Islet precursor cell (in vitro differentiated cells): ENCODE measurements at regions not wholly inside any gene's neighbourhood (a gene's known extent, or its start where the extent isn't known, plus 50 kb on each side); places are given as distances from the start of the nearest gene placed in this dataset.

Experiments used
- DNase-seq: peaks from one replicate; pipeline ENCODE4 v3.0.0-alpha.2; 2018

DNA sequence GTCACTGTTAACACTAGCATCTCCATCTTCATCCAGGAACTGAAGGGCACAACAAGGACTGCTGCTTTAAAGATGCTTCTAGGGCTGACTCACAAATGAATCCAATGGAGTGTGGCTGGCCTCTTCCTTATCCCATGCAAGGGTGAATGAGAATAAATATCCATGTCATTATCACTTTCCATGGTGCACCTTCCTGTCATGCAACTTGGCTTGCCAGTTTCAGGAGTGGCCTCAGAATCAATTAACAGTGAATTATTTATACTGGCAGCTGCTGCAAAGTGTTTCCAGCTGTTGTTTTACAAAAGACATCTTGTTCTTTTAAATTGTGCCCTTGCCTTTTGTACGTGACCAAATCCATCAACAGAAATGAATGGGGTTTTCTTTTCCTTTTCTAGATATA lies 499.3 kb upstream of the TMEM132C start:
- no peak for DNase-seq

DNA sequence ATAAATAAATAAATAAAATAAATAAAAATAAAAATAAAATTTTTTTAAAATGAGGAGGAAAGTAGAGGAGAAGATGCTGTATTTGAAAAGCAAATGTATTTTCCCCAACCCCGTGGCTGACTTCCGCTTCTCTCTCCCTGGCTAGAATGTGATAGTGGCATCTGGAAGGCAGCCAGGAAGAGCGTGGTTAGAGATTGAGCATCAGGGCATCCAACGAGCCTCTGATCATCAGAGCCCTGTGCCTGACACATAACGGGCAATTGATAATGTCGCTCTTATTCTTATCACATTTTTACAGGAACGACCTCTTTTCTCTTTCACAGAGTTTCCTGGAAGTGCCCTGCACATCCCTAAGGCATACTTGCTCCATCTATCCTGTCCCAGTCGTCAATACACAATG lies 496.9 kb upstream of the TMEM132C start:
- no peak for DNase-seq

DNA sequence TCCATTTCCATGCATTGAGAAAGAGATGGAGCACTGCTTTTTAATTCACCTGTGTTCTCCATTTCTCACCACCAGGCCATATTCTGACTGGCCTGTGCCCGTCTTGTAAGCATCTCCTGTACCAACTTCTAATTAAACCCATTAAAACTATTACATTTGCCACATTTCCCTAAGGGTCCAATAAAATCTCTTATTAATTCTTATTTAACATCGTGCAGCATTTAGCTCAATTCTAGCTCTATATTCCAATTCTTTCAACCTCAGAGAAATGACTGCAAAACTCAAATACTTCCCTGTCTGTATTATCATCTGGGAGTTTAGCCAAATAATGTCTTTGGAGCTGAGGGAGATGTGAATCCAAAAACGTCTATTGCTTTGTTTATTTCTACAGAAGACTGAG lies 495.4 kb upstream of the TMEM132C start:
- DNase-seq: no peak

DNA sequence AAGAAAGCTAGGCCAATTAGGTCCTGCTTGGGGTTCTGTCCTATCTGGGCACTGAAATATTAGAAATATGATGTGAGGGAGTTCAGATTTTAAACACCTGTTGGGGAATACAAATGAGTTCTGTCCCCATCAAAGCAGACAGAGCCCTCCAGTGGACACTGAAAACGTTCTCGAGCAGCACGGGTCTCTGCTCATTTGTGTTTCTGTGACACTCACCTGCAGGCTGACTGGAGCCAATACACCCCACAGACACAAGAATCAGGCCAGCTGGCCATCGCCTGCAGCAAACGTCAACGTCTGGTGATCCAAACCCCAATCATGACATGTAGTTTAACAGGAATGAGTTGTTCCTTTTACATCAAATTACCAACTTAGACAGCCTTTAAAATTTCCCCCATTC lies 493.4 kb upstream of the TMEM132C start:
- DNase-seq: peak; percentile 82

- DNase-seq: no peak
These were observed 492.1 kb upstream of the TMEM132C start for GRCh38 chr12:127774828-127775227.

DNA sequence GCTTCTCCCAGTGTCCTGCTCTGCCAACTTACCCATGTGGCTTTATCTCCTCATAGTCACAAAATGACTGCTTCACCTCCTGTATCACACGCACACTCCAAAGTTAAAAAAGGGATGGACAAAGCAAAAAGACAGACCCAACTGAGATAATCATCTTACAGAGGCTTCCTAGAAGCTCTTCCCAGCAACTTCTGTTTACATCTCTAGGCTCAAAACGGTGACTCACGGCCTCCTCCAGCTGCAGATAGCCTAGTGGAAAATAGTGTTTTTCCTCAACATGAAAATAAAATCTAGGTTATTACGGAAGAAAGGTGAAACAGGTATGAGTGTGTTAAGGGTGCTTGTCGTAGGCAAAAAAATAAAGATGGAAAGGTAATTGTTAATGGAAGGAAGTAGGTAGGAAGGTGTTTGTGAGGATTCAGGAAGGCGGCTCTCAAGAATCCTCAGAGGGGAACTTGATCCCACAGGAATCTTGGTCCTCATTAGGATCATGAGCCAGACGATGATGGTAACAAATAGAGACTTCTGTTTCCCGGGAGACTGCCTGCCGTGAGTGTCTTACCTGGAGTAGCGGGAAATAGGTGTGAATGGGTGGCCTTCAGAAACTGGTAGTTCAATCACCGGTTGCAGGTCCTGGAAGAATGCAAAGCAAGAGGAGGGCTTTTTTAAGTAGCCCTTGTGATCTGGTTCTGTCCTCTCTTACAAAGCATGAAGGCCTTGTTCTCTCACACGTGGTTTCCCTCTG lies 487.5 kb upstream of the TMEM132C start:
- DNase-seq: peak; percentile 67

GRCh38 chr12:127780881-127781280 lies 486.1 kb upstream of the TMEM132C start:
- DNase-seq: no peak

DNA sequence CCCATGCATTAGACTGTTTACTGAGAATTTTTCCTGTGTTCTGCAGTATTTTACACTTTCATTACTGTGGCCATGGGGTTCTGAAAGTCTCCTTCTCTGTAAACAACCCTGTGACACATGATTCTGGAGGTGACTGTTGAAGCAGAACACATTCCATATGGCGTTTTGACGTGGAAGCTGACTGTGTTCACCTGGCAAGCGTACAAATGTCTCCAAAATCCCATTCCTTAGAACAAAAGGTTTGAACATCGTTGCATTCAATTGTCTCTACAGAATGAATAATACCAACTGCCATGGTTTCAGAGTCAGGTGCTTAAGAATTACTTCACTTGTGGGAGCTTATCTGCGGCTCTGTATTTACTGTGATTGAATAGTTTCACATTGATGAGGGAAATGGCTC lies 485.6 kb upstream of the TMEM132C start:
- DNase-seq: no peak

DNA sequence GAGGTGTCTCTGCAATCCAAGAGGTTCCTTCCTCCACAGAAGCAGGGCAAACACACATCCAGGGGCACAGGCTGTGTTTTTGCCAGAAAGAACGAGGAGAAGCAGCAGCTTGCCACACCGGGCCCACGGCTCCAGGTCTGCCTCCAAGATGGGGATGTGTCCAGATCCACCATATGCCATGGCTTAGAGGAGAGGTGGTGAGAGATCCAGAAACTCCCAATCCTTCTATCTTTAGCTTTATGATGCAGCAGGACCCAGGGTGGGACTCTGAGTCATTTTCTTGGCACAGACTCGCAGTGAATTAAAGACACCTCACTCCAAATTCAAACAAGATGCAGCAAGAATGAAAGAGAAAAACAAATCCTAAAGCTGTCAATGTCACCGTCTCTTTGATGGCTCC lies 481.4 kb upstream of the TMEM132C start:
- no peak for DNase-seq

DNA sequence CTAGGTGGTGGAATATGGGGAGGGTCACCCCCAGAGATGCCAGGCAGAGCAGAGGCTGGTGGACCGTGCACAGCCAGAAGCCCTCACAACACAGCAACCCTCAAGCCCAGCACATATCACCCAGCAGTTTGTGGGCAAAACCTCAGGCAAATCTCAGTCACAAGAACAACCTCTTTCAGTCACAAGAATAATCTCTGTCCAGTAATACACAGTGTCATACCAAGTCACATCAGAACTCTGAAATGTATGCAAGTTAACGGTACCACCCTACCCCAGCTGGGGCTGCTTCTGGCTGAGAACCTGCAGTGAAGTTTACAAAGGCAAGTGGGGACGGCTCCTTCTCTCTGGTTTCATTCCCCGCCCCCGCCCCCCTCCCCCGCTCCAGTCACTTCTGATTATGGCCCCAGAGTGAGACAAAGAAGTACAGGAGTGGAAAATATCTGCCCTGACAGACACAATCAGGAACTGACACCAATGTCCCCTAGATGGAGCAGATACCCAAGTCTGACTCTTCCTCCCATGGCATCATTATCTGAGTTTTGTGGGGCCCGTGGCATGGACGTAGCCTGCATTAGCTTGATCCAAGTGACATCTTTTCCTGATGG lies 480.9 kb upstream of the TMEM132C start:
- no peak for DNase-seq

- no peak for DNase-seq
These were observed 479.4 kb upstream of the TMEM132C start for GRCh38 chr12:127787544-127787943.

DNA sequence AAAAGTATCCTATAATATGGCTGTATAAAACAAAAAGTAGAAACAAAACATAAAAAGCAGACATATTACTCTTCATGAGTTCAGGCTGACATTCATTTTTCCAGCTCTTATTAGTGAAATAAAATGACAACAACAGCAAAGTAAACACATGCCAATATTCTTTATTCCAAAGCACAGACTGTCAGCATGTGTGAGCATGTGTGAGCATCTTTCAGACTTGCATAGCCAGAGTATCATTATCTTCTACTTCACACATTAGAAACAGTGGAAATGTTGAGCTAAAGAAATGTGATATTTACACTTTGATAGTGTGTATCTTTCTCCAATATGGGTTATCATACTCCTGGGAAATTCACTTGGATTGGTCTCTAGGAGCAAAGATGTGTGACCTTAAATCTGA lies 476.6 kb upstream of the TMEM132C start:
- no peak for DNase-seq

GRCh38 chr12:127791217-127791616 lies 475.8 kb upstream of the TMEM132C start:
- no peak for DNase-seq

GRCh38 chr12:127797918-127798317 lies 469.1 kb upstream of the TMEM132C start:
- DNase-seq: no peak

GRCh38 chr12:127802271-127802670 lies 464.7 kb upstream of the TMEM132C start:
- no peak for DNase-seq

- no peak for DNase-seq
These were observed 463.4 kb upstream of the TMEM132C start for GRCh38 chr12:127803545-127803944.

DNA sequence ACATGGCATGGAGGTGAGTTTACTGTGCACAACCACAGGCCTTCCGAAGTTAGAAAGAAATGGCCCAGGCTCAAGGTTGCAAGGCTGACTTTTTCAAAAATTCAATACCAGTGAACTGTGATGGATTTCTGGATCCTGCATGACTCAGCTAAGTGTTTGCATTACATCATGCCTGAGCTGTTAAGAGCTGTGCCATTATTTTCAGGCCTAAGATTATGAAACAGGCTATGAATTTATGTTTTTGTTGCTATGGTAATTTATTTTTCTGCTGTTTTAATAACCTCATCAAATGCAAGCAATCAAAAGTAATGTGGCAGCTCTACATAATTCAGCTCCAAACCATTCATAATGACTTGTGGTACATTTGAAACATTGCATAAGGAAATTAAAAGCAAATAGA lies 457.7 kb upstream of the TMEM132C start:
- DNase-seq: no peak

GRCh38 chr12:127810041-127810440 lies 456.9 kb upstream of the TMEM132C start:
- peak; percentile 71 for DNase-seq

DNA sequence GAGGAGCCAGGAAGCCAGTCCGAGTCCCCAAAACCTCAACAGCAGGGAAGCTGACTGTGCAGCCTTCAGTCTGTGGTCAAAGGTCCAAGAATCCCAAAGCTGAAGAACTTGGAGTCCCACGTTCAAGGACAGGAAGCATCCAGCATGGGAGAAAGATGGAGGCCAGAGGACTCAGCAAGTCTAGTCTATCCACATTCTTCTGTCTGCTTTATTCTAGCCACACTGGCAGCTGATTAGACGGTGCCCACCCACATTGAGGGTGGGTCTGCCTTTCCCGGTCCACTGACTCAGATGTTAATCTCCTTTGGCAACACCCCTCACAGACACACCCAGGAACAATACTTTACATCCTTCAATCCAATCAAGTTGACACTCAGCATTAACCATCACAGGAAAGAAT lies 456.5 kb upstream of the TMEM132C start:
- DNase-seq: peak; percentile 75

DNA sequence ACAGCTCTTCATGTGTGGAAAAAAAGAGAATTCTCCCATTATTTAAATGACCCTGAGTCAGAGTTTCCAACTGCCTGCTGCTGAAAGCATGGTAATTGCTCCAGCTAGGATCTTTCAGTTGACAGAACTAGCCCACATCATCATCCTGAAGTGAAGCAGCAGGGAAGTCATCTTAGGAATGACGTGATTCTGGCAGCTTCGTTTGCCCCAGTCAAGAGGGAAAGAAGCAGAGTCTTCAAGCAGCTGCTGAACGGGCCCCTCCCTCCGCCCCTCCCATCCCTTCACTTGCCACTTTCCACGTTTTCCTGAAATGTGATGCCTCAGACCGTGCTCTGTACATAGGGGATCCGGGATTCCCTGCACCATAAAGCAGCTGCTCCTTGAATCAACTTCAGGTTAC lies 455.0 kb upstream of the TMEM132C start:
- DNase-seq: peak; percentile 95

- no peak for DNase-seq
These were observed 453.8 kb upstream of the TMEM132C start for GRCh38 chr12:127813147-127813546.

- DNase-seq: no peak
These were observed 447.9 kb upstream of the TMEM132C start for GRCh38 chr12:127819056-127819455.

- no peak for DNase-seq
These were observed 446.7 kb upstream of the TMEM132C start for GRCh38 chr12:127820271-127820670.

- no peak for DNase-seq
These were observed 446.1 kb upstream of the TMEM132C start for GRCh38 chr12:127820846-127821245.
